OCI-LY3 (cell line): ENCODE measurements at regions not wholly inside any gene's neighbourhood (a gene's known extent, or its start where the extent isn't known, plus 50 kb on each side); places are given as distances from the start of the nearest gene placed in this dataset.
A peak's percentile ranks its signal among the peaks of the same experiment; 100 is the strongest.

ENCODE experiments used
- H2AFZ ChIP-seq: fragments of 200-600, 300-600 bp; shearing (Covaris generic); 2 replicates; pipeline ENCODE4 v1.6.0; 2014; ENCODE audit warnings: antibody characterized with exemption, low read depth, low read length
- H3K27ac ChIP-seq: fragments of 200-600, 300-600 bp; sonication (generic); 2 replicates; pipeline ENCODE4 v1.5.1; 2014; ENCODE audit warnings: mild to moderate bottlenecking, low read length, moderate library complexity, mixed read lengths
- H3K27me3 ChIP-seq: fragments of 200-600, 300-600 bp; sonication (generic); 2 replicates; pipeline ENCODE4 v1.6.1; 2014; ENCODE audit warnings: low read depth, low read length, mixed read lengths
- H3K36me3 ChIP-seq: fragments of 200-600, 300-600 bp; sonication (generic); replicated peaks from 2 replicates; pipeline ENCODE3; 2014; ENCODE audit warnings: low read depth, low read length, mixed read lengths
- H3K4me1 ChIP-seq: fragments of 300-600, 200-600 bp; sonication (generic); 2 replicates; pipeline ENCODE4 v1.6.1; 2014; ENCODE audit warnings: low read length, mixed read lengths
- H3K4me2 ChIP-seq: fragments of 200-600, 300-600 bp; sonication (generic); 2 replicates; pipeline ENCODE4 v1.6.1; 2014; ENCODE audit warnings: low read length, mixed read lengths
- H3K4me3 ChIP-seq: fragments of 300-600, 200-600 bp; sonication (generic); 2 replicates; pipeline ENCODE4 v1.5.1; 2014; ENCODE audit warnings: antibody characterized with exemption, mild to moderate bottlenecking, low read length, moderate library complexity
- H3K79me2 ChIP-seq: fragments of 300-600, 200-600 bp; shearing (Covaris generic); 2 replicates; pipeline ENCODE4 v1.6.1; 2014; ENCODE audit warnings: mild to moderate bottlenecking, low read length, mixed read lengths
- H3K9ac ChIP-seq: fragments of 300-600, 200-600 bp; shearing (Covaris generic); 2 replicates; pipeline ENCODE4 v1.6.0; 2014; ENCODE audit warnings: mild to moderate bottlenecking, low read length, moderate library complexity
- H3K9me3 ChIP-seq: fragments of 200-600, 300-600 bp; shearing (Covaris generic); 2 replicates; pipeline ENCODE4 v1.6.1; 2014; ENCODE audit warnings: low read length, mixed read lengths; ENCODE audit not compliant: insufficient read depth
- H4K20me1 ChIP-seq: fragments of 200-600, 300-600 bp; sonication (generic); 2 replicates; pipeline ENCODE4 v1.6.1; 2016; ENCODE audit warnings: low read length, mixed read lengths; ENCODE audit not compliant: insufficient read depth
- CTCF ChIP-seq: fragments of 200-600, 300-600 bp; sonication (generic); IDR thresholded peaks from 2 replicates; pipeline ENCODE4 v1.5.1; 2014; ENCODE audit warnings: antibody characterized with exemption, low read length, low read depth
- EZH2phosphoT487 ChIP-seq: fragments of 200-600 bp; shearing (Covaris generic); IDR thresholded peaks from 2 replicates; pipeline ENCODE4 v1.6.1; 2018; ENCODE audit warnings: antibody characterized with exemption, mixed run types, low read depth

GRCh38 chr5:153347611-153348010, 142.9 kb upstream of the GRIA1 start:
- no peaks in the 10 kb centered on the region for H3K9me3 ChIP-seq
- H2AFZ ChIP-seq, result no peak overlapping the region
- TF ChIP-seq EZH2phosphoT487 (no peak), CTCF (no peak)
- H3K9ac ChIP-seq, result no peak overlapping the region
- no peaks in the 10 kb centered on the region for H3K27me3 ChIP-seq
- H4K20me1 ChIP-seq, result no peaks in the 10 kb centered on the region
- no peaks in the 10 kb centered on the region for H3K36me3 ChIP-seq
- no peaks in the 10 kb centered on the region for H3K79me2 ChIP-seq
- H3K4me3 ChIP-seq, result no peak overlapping the region
- H3K27ac ChIP-seq, result no peak overlapping the region
- H3K4me1 ChIP-seq, result no peaks in the 10 kb centered on the region
- H3K4me2 ChIP-seq, result no peak overlapping the region

GRCh38 chr5:153350175-153350883, 140.1 kb upstream of the GRIA1 start:
- Histone ChIP-seq H3K4me2 (no peak overlapping the region), H3K4me3 (no peak overlapping the region), H3K27ac (no peak overlapping the region), H3K9me3 (no peaks in the 10 kb centered on the region), H3K27me3 (no peaks in the 10 kb centered on the region), H3K36me3 (no peaks in the 10 kb centered on the region), H3K4me1 (no peaks in the 10 kb centered on the region), H3K79me2 (no peaks in the 10 kb centered on the region), H2AFZ (no peak overlapping the region), H4K20me1 (no peaks in the 10 kb centered on the region), H3K9ac (no peak overlapping the region)
- TF ChIP-seq EZH2phosphoT487 (no peak), CTCF (no peak)

GRCh38 chr5:153352685-153353219, 137.7 kb upstream of the GRIA1 start:
- H2AFZ ChIP-seq, result no peak overlapping the region
- TF ChIP-seq EZH2phosphoT487 (no peak), CTCF (no peak)
- no peaks in the 10 kb centered on the region for H3K79me2 ChIP-seq
- no peak overlapping the region for H3K4me3 ChIP-seq
- peaks cover 2% of the 10 kb centered on the region for H3K4me1 ChIP-seq
- H3K9ac ChIP-seq, result no peak overlapping the region
- H3K27me3 ChIP-seq, result no peaks in the 10 kb centered on the region
- no peaks in the 10 kb centered on the region for H4K20me1 ChIP-seq
- no peaks in the 10 kb centered on the region for H3K9me3 ChIP-seq
- no peaks in the 10 kb centered on the region for H3K36me3 ChIP-seq
- H3K27ac ChIP-seq, result no peak overlapping the region
- no peak overlapping the region for H3K4me2 ChIP-seq

- Histone ChIP-seq H3K27ac (peak overlapping the region; percentile 76), H3K79me2 (no peaks in the 10 kb centered on the region), H3K36me3 (no peaks in the 10 kb centered on the region), H2AFZ (no peak overlapping the region), H3K9me3 (no peaks in the 10 kb centered on the region), H4K20me1 (no peaks in the 10 kb centered on the region), H3K27me3 (no peaks in the 10 kb centered on the region), H3K9ac (peak overlapping the region; percentile 4; the same call in 1 of the 2 replicates), H3K4me1 (peaks cover 15% of the 10 kb centered on the region), H3K4me2 (peak overlapping the region; percentile 68), H3K4me3 (no peak overlapping the region)
- TF ChIP-seq EZH2phosphoT487, result no peak
- TF ChIP-seq CTCF, result no peak
Observed at GRCh38 chr5:153357493-153358112, 132.9 kb upstream of the GRIA1 start.
